ENCODE measurements at regions not wholly inside any gene's neighbourhood (a gene's known extent, or its start where the extent isn't known, plus 50 kb on each side); places are given as distances from the start of the nearest gene placed in this dataset.
A peak's percentile ranks its signal among the peaks of the same experiment; 100 is the strongest.

GRCh38 chr6:14625173-14625895, 507.8 kb downstream of the CD83 start:
- H3K27ac Mint-ChIP-seq = no peak overlapping the region
- peaks cover 14 to 17% (median 16%) of the 10 kb centered on the region in 3 donors for H3K4me1 Mint-ChIP-seq
- no peaks in the 10 kb centered on the region for H3K27me3 Mint-ChIP-seq
- H3K36me3 Mint-ChIP-seq = peaks cover 2% of the 10 kb centered on the region
- peak overlapping the region in 1 of 4 donors; percentile 18 for H3K4me3 Mint-ChIP-seq
- H3K9me3 Mint-ChIP-seq = peaks cover 0 to 4% (median 3%) of the 10 kb centered on the region in 3 donors

DNA sequence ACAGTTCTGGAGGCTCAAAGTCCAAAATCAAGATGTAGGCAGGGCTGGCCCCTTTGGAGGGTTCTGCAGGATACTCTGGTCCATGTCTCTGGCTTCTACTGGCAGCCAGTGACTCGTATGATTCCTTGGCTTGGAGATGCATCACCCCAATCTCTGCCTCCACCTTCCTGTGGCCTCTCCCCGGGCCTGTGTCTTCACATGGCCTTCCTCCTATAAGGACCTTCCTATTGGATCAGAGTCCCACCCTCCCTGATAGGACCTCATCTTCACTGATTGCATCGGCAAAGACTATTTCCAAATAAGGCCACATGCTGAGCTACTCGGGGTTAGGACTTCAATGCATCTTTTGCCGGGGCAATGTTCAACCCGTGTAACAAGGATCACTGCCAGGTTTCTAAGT, 509.0 kb downstream of the CD83 start:
- H3K4me1 Mint-ChIP-seq = peaks cover 11 to 26% (median 13%) of the 10 kb centered on the region in 3 donors
- H3K9me3 Mint-ChIP-seq = peaks cover 0 to 4% (median 3%) of the 10 kb centered on the region in 3 donors
- no peak overlapping the region for H3K4me3 Mint-ChIP-seq
- H3K36me3 Mint-ChIP-seq = peaks cover 2% of the 10 kb centered on the region
- no peak overlapping the region for H3K27ac Mint-ChIP-seq
- no peaks in the 10 kb centered on the region for H3K27me3 Mint-ChIP-seq

DNA sequence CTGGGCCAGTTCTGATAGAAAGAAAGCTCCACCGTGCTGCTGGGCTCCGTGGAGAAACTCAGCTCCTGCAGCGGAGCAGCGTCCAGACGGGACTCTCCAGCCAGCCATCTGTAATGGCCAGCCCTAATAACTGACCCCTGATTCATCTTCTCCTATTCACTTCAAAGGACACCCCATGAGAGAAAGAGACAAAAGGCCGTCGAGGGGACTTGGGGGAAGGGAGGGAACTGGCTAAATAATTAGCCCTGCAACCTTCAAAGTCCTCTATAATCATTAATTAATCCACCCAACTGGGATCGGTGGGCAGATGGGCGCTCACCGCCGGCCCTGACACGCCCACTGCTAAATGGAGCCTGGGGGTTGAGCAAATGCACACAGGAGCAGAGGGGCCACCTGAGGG, 512.4 kb downstream of the CD83 start:
- Mint-ChIP-seq H3K36me3 (peaks cover 6% of the 10 kb centered on the region), H3K27me3 (no peaks in the 10 kb centered on the region), H3K9me3 (peaks cover 0 to 4% (median 3%) of the 10 kb centered on the region in 3 donors), H3K4me3 (peak overlapping the region in 1 of 4 donors; percentile 37), H3K27ac (no peak overlapping the region), H3K4me1 (peaks cover 19 to 38% (median 24%) of the 10 kb centered on the region in 3 donors)

- peak overlapping the region in 1 of 3 donors; percentile 81 for H3K27ac Mint-ChIP-seq
- H3K27me3 Mint-ChIP-seq = no peaks in the 10 kb centered on the region
- H3K4me3 Mint-ChIP-seq = peak overlapping the region; percentile 52 to 91 (median 76)
- peaks cover 51 to 64% (median 51%) of the 10 kb centered on the region in 3 donors for H3K4me1 Mint-ChIP-seq
- H3K36me3 Mint-ChIP-seq = peaks cover 6% of the 10 kb centered on the region
- no peaks in the 10 kb centered on the region for H3K9me3 Mint-ChIP-seq
Observed at GRCh38 chr6:14633479-14633878, 515.9 kb downstream of the CD83 start.

GRCh38 chr6:14634072-14634471, 516.5 kb downstream of the CD83 start:
- peaks cover under 1% of the 10 kb centered on the region for H3K27me3 Mint-ChIP-seq
- H3K4me3 Mint-ChIP-seq = peak overlapping the region; percentile 52 to 91 (median 76)
- H3K27ac Mint-ChIP-seq = peak overlapping the region in 2 of 3 donors; percentile 81 to 91
- H3K36me3 Mint-ChIP-seq = peaks cover 6% of the 10 kb centered on the region
- peaks cover 56 to 70% (median 57%) of the 10 kb centered on the region in 3 donors for H3K4me1 Mint-ChIP-seq
- H3K9me3 Mint-ChIP-seq = no peaks in the 10 kb centered on the region

DNA sequence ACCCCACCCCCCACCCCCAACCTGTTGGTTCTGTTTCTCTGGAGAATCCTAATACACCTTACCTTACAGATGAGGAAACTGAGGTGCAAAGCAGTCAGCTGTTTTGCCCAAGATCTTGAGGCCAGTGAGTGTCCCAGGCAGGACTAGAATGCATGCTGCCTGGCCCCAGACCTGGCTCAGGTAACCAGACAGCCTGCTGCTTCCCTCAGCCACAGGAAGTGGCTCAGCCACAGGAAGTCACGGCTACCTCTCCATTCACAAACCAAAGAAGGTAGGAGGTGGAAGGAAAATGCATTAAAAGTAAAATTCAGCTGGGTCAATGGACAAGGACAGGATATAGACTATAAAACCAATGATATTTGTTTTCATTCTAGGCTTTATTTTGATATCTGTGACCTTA, 517.6 kb downstream of the CD83 start:
- peaks cover 59 to 79% (median 67%) of the 10 kb centered on the region in 3 donors for H3K4me1 Mint-ChIP-seq
- H3K36me3 Mint-ChIP-seq = peaks cover 4% of the 10 kb centered on the region
- H3K4me3 Mint-ChIP-seq = peak overlapping the region; percentile 21 to 91 (median 76)
- H3K9me3 Mint-ChIP-seq = no peaks in the 10 kb centered on the region
- peak overlapping the region; percentile 81 to 94 (median 91) for H3K27ac Mint-ChIP-seq
- H3K27me3 Mint-ChIP-seq = peaks cover 1% of the 10 kb centered on the region

- peaks cover 4% of the 10 kb centered on the region for H3K36me3 Mint-ChIP-seq
- H3K27ac Mint-ChIP-seq = peak overlapping the region; percentile 81 to 94 (median 91)
- peaks cover 66 to 81% (median 76%) of the 10 kb centered on the region in 3 donors for H3K4me1 Mint-ChIP-seq
- H3K9me3 Mint-ChIP-seq = no peaks in the 10 kb centered on the region
- H3K4me3 Mint-ChIP-seq = peak overlapping the region; percentile 14 to 91 (median 78)
- H3K27me3 Mint-ChIP-seq = peaks cover 1% of the 10 kb centered on the region
Observed at GRCh38 chr6:14635934-14636591, 518.5 kb downstream of the CD83 start.

DNA sequence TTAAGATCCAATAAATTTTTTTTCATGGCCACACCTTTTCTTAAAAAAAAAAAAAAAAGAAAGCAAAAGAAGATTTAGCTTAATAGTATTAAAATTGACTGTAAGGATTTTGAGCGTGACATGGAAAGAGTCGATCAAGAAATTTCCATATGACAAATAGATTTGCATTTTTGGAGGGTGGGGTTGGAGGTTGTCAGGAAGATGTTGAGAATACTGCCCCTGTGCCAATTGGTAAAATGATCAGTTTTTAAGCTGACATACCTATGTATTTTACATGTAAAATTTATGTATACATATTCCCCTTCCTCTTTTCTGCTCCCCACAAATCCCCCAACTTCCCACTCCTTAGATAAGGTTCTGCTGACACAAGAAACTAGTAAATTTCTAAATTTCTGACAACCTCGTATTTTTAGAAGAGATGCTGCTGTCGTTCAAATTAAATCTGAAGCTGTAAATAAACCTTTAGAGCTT, 520.9 kb downstream of the CD83 start:
- H3K4me1 Mint-ChIP-seq = peaks cover 69 to 78% (median 77%) of the 10 kb centered on the region in 3 donors
- peak overlapping the region; percentile 87 to 96 (median 94) for H3K27ac Mint-ChIP-seq
- peaks cover 1% of the 10 kb centered on the region for H3K27me3 Mint-ChIP-seq
- H3K4me3 Mint-ChIP-seq = peak overlapping the region; percentile 76 to 95 (median 89)
- H3K36me3 Mint-ChIP-seq = no peaks in the 10 kb centered on the region
- H3K9me3 Mint-ChIP-seq = no peaks in the 10 kb centered on the region

GRCh38 chr6:14638906-14639761, 521.6 kb downstream of the CD83 start:
- peaks cover 64 to 74% (median 73%) of the 10 kb centered on the region in 3 donors for H3K4me1 Mint-ChIP-seq
- peak overlapping the region; percentile 76 to 95 (median 89) for H3K4me3 Mint-ChIP-seq
- H3K36me3 Mint-ChIP-seq = no peaks in the 10 kb centered on the region
- H3K9me3 Mint-ChIP-seq = no peaks in the 10 kb centered on the region
- H3K27ac Mint-ChIP-seq = peak overlapping the region; percentile 87 to 96 (median 94)
- H3K27me3 Mint-ChIP-seq = peaks cover 1% of the 10 kb centered on the region

DNA sequence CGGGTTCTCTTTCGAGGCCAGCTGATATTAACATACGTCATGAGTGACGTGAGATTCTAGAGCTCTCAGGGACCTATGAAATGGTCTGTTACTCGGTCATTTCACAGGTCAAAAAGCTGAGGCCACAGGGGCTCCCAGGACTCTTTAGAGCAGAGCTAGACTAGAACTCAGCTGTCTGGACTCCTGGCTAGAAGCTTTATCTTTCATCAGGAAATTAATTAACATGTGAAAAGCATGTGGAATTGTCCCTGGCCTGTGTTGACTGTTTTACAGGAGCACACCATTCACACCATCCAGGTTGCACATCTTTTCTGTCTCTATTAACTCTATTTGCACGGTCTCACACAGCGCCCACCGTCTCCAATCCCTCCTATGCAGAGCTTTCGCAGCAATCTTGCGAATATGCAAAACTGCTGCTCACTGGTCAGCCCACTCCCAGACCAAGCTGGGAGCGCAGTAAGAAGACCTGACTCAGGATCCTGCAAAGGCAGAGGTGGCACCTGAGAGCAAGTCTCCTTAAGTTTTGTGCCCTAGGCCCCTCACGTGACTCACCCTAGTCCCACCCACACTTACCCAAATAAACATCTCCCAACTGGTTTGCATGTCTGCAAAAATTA, 522.5 kb downstream of the CD83 start:
- Mint-ChIP-seq H3K9me3 (no peaks in the 10 kb centered on the region), H3K4me1 (peaks cover 59 to 67% (median 63%) of the 10 kb centered on the region in 3 donors), H3K27ac (peak overlapping the region; percentile 3 to 96 (median 94)), H3K27me3 (peaks cover 1% of the 10 kb centered on the region), H3K36me3 (no peaks in the 10 kb centered on the region), H3K4me3 (peak overlapping the region in 3 of 4 donors; percentile 3 to 88 (median 87))

- Mint-ChIP-seq H3K27me3 (peaks cover 1% of the 10 kb centered on the region), H3K4me3 (peak overlapping the region in 3 of 4 donors; percentile 5 to 88 (median 46)), H3K4me1 (peaks cover 53 to 61% (median 58%) of the 10 kb centered on the region in 3 donors), H3K9me3 (no peaks in the 10 kb centered on the region), H3K27ac (peak overlapping the region; percentile 3 to 96 (median 94)), H3K36me3 (no peaks in the 10 kb centered on the region)
Observed at GRCh38 chr6:14640631-14641030, 523.1 kb downstream of the CD83 start.

GRCh38 chr6:14641423-14642135, 524.0 kb downstream of the CD83 start:
- Mint-ChIP-seq H3K9me3 (no peaks in the 10 kb centered on the region), H3K36me3 (no peaks in the 10 kb centered on the region), H3K27ac (no peak overlapping the region), H3K4me1 (peaks cover 44 to 52% (median 49%) of the 10 kb centered on the region in 3 donors), H3K27me3 (peaks cover 1% of the 10 kb centered on the region), H3K4me3 (no peak overlapping the region)

- Mint-ChIP-seq H3K36me3 (no peaks in the 10 kb centered on the region), H3K4me1 (peaks cover 41 to 48% (median 45%) of the 10 kb centered on the region in 3 donors), H3K27ac (no peak overlapping the region), H3K27me3 (peaks cover 1% of the 10 kb centered on the region), H3K9me3 (no peaks in the 10 kb centered on the region), H3K4me3 (no peak overlapping the region)
Observed at GRCh38 chr6:14642136-14642505, 524.5 kb downstream of the CD83 start.

GRCh38 chr6:14642842-14643241, 525.3 kb downstream of the CD83 start:
- peaks cover 1% of the 10 kb centered on the region for H3K27me3 Mint-ChIP-seq
- peak overlapping the region in 1 of 3 donors; percentile 30 for H3K27ac Mint-ChIP-seq
- peaks cover 36 to 40% (median 40%) of the 10 kb centered on the region in 3 donors for H3K4me1 Mint-ChIP-seq
- H3K36me3 Mint-ChIP-seq = no peaks in the 10 kb centered on the region
- H3K4me3 Mint-ChIP-seq = peak overlapping the region in 1 of 4 donors; percentile 17
- no peaks in the 10 kb centered on the region for H3K9me3 Mint-ChIP-seq

Data from IgD-negative memory B cell (primary cell).